K562 (cell line): ENCODE measurements at regions not wholly inside any gene's neighbourhood (a gene's known extent, or its start where the extent isn't known, plus 50 kb on each side); places are given as distances from the start of the nearest gene placed in this dataset.

Source experiments
- ATAC-seq: fragments of 200-7000 bp; cut with Tn5 transposase; 3 replicates; pipeline ENCODE4 v1.9.1; 2020; ENCODE audit warnings: moderate library complexity
- BruUV-seq: library from RNA; stranded (reverse); fragments of 400-500 nt; replicated peaks from 2 replicates; lab custom pipeline; 2021; lab: Mats Ljungman, UMichigan
- CTCF ChIA-PET: fragments of 300-600 bp; formaldehyde crosslinking; extraction: SDS; loops from one replicate; lab custom pipeline; 2021; ENCODE audit warnings: low intra/inter-chr PET ratio; lab: Yijun Ruan, JAX
- POLR2A ChIA-PET: fragments of 300-600, 350-650 bp; sonication (Branson Sonifier 250); formaldehyde crosslinking; extraction: SDS; loops from one replicate; lab custom pipeline; 2021; ENCODE audit warnings: antibody characterized with exemption, inconsistent platforms; lab: Yijun Ruan, JAX
- DNase-seq, 4 experiments: peaks; one replicate each; pipeline versions ENCODE4 v3.0.0 to v3.0.0-alpha.2; 2011 to 2018; ENCODE audit warnings: low spot score in 3 of 4, mixed read lengths in 3 of 4; ENCODE audit errors: extremely low read depth in 1 of 4
- FAIRE-seq: peaks from 2 replicates; lab custom pipeline; 2011; peaks lifted over from hg19 to GRCh38; lab: Jason Lieb, UNC
- H2AFZ ChIP-seq: 2 replicates; pipeline ENCODE4 v1.6.0; 2011; ENCODE audit warnings: low read depth, low read length, control low read depth, inconsistent platforms
- H3K27ac ChIP-seq: fragments of 200-600 bp; 3 replicates; pipeline ENCODE4 v1.8.0; 2011; ENCODE audit warnings: low read depth, mild to moderate bottlenecking, control low read depth, inconsistent platforms, low read length, moderate library complexity, mixed read lengths; ENCODE audit errors: extremely low read depth
- H3K27me3 ChIP-seq, 2 experiments: fragments of 300-600 bp in 1 of 2; 2 replicates in 1 of 2; 3 replicates in 1 of 2; pipeline versions ENCODE4 v1.6.0 to v1.8.0; 2011; ENCODE audit warnings: inconsistent platforms in 2 of 2, low read length in 2 of 2, mild to moderate bottlenecking in 1 of 2, mixed read lengths in 1 of 2, moderate library complexity in 1 of 2; ENCODE audit not compliant: control insufficient read depth in 2 of 2, insufficient read depth in 2 of 2
- H3K36me3 ChIP-seq: fragments of 300-600 bp; 3 replicates; pipeline ENCODE4 v1.8.0; 2011; ENCODE audit warnings: mild to moderate bottlenecking, low read length, inconsistent platforms; ENCODE audit not compliant: control insufficient read depth, insufficient read depth
- H3K4me1 ChIP-seq, 2 experiments: fragments of 200-600 bp in 1 of 2; replicated peaks in 1 of 2; 2 replicates in 1 of 2; 3 replicates in 1 of 2; pipeline versions ENCODE4 v1.5.1 to v1.8.0; 2011; ENCODE audit warnings: inconsistent platforms in 2 of 2, low read length in 2 of 2, mild to moderate bottlenecking in 1 of 2, mixed read lengths in 1 of 2, moderate library complexity in 1 of 2; ENCODE audit not compliant: control insufficient read depth in 2 of 2, insufficient read depth in 2 of 2
- H3K4me2 ChIP-seq: 2 replicates; pipeline ENCODE4 v1.6.1; 2011; ENCODE audit warnings: low read length, control low read depth, inconsistent platforms, mixed read lengths; ENCODE audit not compliant: insufficient read depth
- H3K4me3 ChIP-seq: fragments of 200-600 bp; sonication (generic), shearing (Covaris generic); 2 replicates; pipeline ENCODE4 v1.5.1; 2016; ENCODE audit warnings: control low read depth, inconsistent platforms
- H3K79me2 ChIP-seq: fragments of 200-600 bp; 3 replicates; pipeline ENCODE4 v1.8.0; 2011; ENCODE audit warnings: low read length, inconsistent platforms; ENCODE audit not compliant: control insufficient read depth, insufficient read depth
- H3K9ac ChIP-seq, 2 experiments: 2 replicates each; pipeline versions ENCODE4 v1.6.0 to v1.6.1; 2011; ENCODE audit warnings: low read depth in 2 of 2, low read length in 2 of 2, control low read depth in 1 of 2, inconsistent platforms in 1 of 2, mild to moderate bottlenecking in 1 of 2, mixed read lengths in 1 of 2; ENCODE audit not compliant: insufficient read depth in 1 of 2
- H3K9me1 ChIP-seq: one replicate; pipeline ENCODE4 v1.6.0; 2011; ENCODE audit warnings: inconsistent platforms, mild to moderate bottlenecking, low read length, moderate library complexity; ENCODE audit not compliant: control insufficient read depth, insufficient read depth
- H3K9me3 ChIP-seq: replicated peaks from 2 replicates; pipeline ENCODE4 v1.5.1; 2011; ENCODE audit warnings: low read depth, low read length, inconsistent platforms; ENCODE audit not compliant: control insufficient read depth, insufficient read depth
- H4K20me1 ChIP-seq: replicated peaks from 2 replicates; pipeline ENCODE4 v1.6.1; 2011; ENCODE audit warnings: low read length, inconsistent platforms, mixed read lengths; ENCODE audit not compliant: control insufficient read depth, insufficient read depth
- ARNT ChIP-seq, 2 experiments: fragments of 450-650 bp; IDR thresholded peaks; 2 replicates each; pipeline ENCODE4 v1.6.1; 2016; ENCODE audit warnings: mild to moderate bottlenecking in 1 of 2
- ATF1 ChIP-seq, 2 experiments: fragments of 450-650 bp in 1 of 2; IDR thresholded peaks; 2 replicates each; pipeline ENCODE4 v1.6.1; 2016; ENCODE audit warnings: missing compliant biosample characterization in 1 of 2, missing genetic modification characterization in 1 of 2
- BACH1 ChIP-seq: fragments of 200-800 bp; sonication (Bioruptor generic); IDR thresholded peaks from 2 replicates; pipeline ENCODE4 v1.6.1; 2016; ENCODE audit warnings: missing genetic modification characterization, missing compliant biosample characterization
- FOXK1 ChIP-seq: sonication (generic); formaldehyde crosslinking; IDR thresholded peaks from 2 replicates; pipeline ENCODE4 v1.8.0; 2022; ENCODE audit warnings: missing genetic modification reagents, mild to moderate bottlenecking, borderline replicate concordance
- KAT7 ChIP-seq: sonication (generic); formaldehyde crosslinking; IDR thresholded peaks from 2 replicates; pipeline ENCODE4 v1.8.0; 2022; ENCODE audit warnings: missing genetic modification reagents, mild to moderate bottlenecking, borderline replicate concordance
- LEF1 ChIP-seq: fragments of 450-650 bp; IDR thresholded peaks from 2 replicates; pipeline ENCODE4 v1.6.1; 2016; ENCODE audit warnings: mild to moderate bottlenecking
- NCOR1 ChIP-seq: fragments of 450-650 bp; IDR thresholded peaks from 2 replicates; pipeline ENCODE4 v1.6.1; 2016; ENCODE audit warnings: mild to moderate bottlenecking, moderate library complexity
- POLR3G ChIP-seq: IDR thresholded peaks from 2 replicates; pipeline ENCODE4 v1.6.1; 2011; ENCODE audit not compliant: insufficient read length, insufficient replicate concordance; ENCODE audit errors: extremely low read depth
- SIN3A ChIP-seq, 2 experiments: fragments of 150-350 bp in 1 of 2; IDR thresholded peaks; 2 replicates each; pipeline ENCODE4 v1.6.1; 2011 to 2016; ENCODE audit warnings: borderline replicate concordance in 2 of 2, low read depth in 2 of 2, low read length in 2 of 2, mild to moderate bottlenecking in 2 of 2, moderate library complexity in 2 of 2; ENCODE audit not compliant: control insufficient read depth in 1 of 2
- ZNF140 ChIP-seq: fragments of 250-450 bp; sonication (Bioruptor Pico); IDR thresholded peaks from 2 replicates; pipeline ENCODE4 v1.8.0; 2021; ENCODE audit warnings: moderate library complexity, mild to moderate bottlenecking, inconsistent platforms
- ZNF57 ChIP-seq: fragments of 450-650 bp; formaldehyde crosslinking; IDR thresholded peaks from 2 replicates; pipeline ENCODE4 v1.4.0; 2020; ENCODE audit warnings: mild to moderate bottlenecking, moderate library complexity
- ZSCAN29 ChIP-seq: fragments of 450-650 bp; IDR thresholded peaks from 2 replicates; pipeline ENCODE4 v1.6.1; 2017
- WGBS: fragments of 100-300 bp; shearing (Covaris generic); methylation state at CpG from one replicate; pipeline ENCODE4 v1.1.6; 2016; ENCODE audit warnings: low coverage, mixed read lengths; ENCODE audit not compliant: insufficient coverage; ENCODE audit errors: missing lambda C conversion rate; 5-methylcytosine and 5-hydroxymethylcytosine counted together
- in situ Hi-C: fragments of 300-500 bp; cut with MboI; formaldehyde crosslinking; loops from 4 replicates; pipeline ENCODE4 v1.15.0; 2018; ENCODE audit warnings: inconsistent platforms, mixed read lengths
- intact Hi-C: fragments of 100-400 bp; cut with micrococcal nuclease; formaldehyde crosslinking; loops from 2 replicates; pipeline ENCODE4 v1.14.2; 2022
- TF ChIP-seq, protein P1 (sequence below), 2 experiments: fragments of 200-800 bp in 1 of 2; sonication (Bioruptor generic) in 1 of 2; sonication (generic) in 1 of 2; formaldehyde crosslinking in 1 of 2; IDR thresholded peaks in 1 of 2; conservative IDR thresholded peaks in 1 of 2; 2 replicates each; pipeline versions ENCODE4 v1.5.0 to v1.6.1; 2016 to 2020; ENCODE audit warnings: missing compliant biosample characterization in 1 of 2, missing genetic modification characterization in 1 of 2, missing genetic modification reagents in 1 of 2
- TF ChIP-seq, protein P2 (sequence below): fragments of 450-650 bp; IDR thresholded peaks from 2 replicates; pipeline ENCODE4 v1.7.0; 2016; ENCODE audit warnings: borderline replicate concordance
- TF ChIP-seq, protein P3 (sequence below): fragments of 250-450 bp; sonication (Bioruptor Pico); IDR thresholded peaks from 2 replicates; pipeline ENCODE4 v1.8.0; 2021; ENCODE audit warnings: borderline replicate concordance, mild to moderate bottlenecking, moderate library complexity; ENCODE audit not compliant: poor library complexity, severe bottlenecking
- TF ChIP-seq, protein P4 (sequence below): fragments of 250-450 bp; sonication (Bioruptor Pico); IDR thresholded peaks from 2 replicates; pipeline ENCODE4 v1.4.0; 2020
- TF ChIP-seq, protein P5 (sequence below): fragments of 450-650 bp; IDR thresholded peaks from 2 replicates; pipeline ENCODE4 v1.6.1; 2014; ENCODE audit warnings: low read depth, mild to moderate bottlenecking, moderate library complexity, borderline replicate concordance

DNA sequence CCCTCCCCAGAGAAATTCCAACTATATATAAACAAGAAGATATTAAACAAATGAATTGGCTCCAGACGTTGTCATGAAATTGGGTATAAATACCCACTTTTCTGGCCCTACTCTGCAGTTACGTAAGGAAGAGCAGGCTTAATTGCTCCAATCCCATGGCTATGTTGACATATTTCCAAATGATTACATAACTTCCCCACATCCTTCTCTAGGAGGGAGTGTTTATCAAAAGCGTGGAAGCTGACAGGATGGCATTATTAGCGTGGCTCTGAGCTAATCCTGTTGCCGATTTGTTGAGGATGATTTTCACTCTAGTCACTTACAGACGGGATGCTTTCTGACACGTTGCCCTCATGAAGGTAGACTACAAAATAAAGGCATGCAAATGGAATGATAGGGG is 347.5 kb upstream of the TMCO5A start:
- no TSS peak for BruUV-seq
- no peaks in the 10 kb centered on the region for H3K36me3 ChIP-seq
- CTCF ChIA-PET: no interaction called here
- DNase-seq: no peak
- no peaks in the 10 kb centered on the region for H3K79me2 ChIP-seq
- H3K27ac ChIP-seq: no peak overlapping the region
- H3K4me1 ChIP-seq: no peaks in the 10 kb centered on the region
- no peaks in the 10 kb centered on the region for H3K9me1 ChIP-seq
- POLR2A ChIA-PET: no interaction called here
- H3K4me2 ChIP-seq: no peak overlapping the region
- H2AFZ ChIP-seq: no peak overlapping the region
- in situ Hi-C loops (no loop called here), intact Hi-C loops (no loop called here)
- no peaks in the 10 kb centered on the region for H4K20me1 ChIP-seq
- H3K9ac ChIP-seq: no peak overlapping the region
- H3K9me3 ChIP-seq: no peaks in the 10 kb centered on the region; the same call in 1 of the 2 replicates
- WGBS: 0% methylated on average over 7 of the region's 7 CpGs
- FAIRE-seq: no peak
- H3K4me3 ChIP-seq: no peak overlapping the region
- H3K27me3 ChIP-seq: no peaks in the 10 kb centered on the region
- no peak for ATAC-seq
- TF ChIP-seq, protein P1, sequence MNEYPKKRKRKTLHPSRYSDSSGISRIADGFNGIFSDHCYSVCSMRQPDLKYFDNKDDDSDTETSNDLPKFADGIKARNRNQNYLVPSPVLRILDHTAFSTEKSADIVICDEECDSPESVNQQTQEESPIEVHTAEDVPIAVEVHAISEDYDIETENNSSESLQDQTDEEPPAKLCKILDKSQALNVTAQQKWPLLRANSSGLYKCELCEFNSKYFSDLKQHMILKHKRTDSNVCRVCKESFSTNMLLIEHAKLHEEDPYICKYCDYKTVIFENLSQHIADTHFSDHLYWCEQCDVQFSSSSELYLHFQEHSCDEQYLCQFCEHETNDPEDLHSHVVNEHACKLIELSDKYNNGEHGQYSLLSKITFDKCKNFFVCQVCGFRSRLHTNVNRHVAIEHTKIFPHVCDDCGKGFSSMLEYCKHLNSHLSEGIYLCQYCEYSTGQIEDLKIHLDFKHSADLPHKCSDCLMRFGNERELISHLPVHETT (CRISPR knock-in tag; conservative IDR thresholded peaks at IDR 0.05 in 1 of 2, IDR thresholded peaks at IDR 0.05 in 1 of 2): no peak
- TF ChIP-seq BACH1 (tag) (no peak), SIN3A (IDR thresholded peaks at IDR 0.05; ENCODE audit: borderline replicate concordance in 2 of 2, control insufficient read depth in 1 of 2, low read depth in 2 of 2, low read length in 2 of 2) (no peak), KAT7 (CRISPR knock-in tag) (no peak), ARNT (IDR thresholded peaks at IDR 0.05) (no peak), FOXK1 (no peak), ATF1 (CRISPR knock-in tag; IDR thresholded peaks at IDR 0.05) (no peak), ATF1 (tag; IDR thresholded peaks at IDR 0.05) (no peak), ZNF57 (CRISPR knock-in tag) (no peak), POLR3G (no peak), ZSCAN29 (no peak), ZNF140 (CRISPR knock-in tag) (no peak), NCOR1 (no peak), LEF1 (no peak)
- TF ChIP-seq, protein P2, sequence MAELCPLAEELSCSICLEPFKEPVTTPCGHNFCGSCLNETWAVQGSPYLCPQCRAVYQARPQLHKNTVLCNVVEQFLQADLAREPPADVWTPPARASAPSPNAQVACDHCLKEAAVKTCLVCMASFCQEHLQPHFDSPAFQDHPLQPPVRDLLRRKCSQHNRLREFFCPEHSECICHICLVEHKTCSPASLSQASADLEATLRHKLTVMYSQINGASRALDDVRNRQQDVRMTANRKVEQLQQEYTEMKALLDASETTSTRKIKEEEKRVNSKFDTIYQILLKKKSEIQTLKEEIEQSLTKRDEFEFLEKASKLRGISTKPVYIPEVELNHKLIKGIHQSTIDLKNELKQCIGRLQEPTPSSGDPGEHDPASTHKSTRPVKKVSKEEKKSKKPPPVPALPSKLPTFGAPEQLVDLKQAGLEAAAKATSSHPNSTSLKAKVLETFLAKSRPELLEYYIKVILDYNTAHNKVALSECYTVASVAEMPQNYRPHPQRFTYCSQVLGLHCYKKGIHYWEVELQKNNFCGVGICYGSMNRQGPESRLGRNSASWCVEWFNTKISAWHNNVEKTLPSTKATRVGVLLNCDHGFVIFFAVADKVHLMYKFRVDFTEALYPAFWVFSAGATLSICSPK: no peak
- TF ChIP-seq, protein P3, sequence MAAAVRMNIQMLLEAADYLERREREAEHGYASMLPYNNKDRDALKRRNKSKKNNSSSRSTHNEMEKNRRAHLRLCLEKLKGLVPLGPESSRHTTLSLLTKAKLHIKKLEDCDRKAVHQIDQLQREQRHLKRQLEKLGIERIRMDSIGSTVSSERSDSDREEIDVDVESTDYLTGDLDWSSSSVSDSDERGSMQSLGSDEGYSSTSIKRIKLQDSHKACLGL: no peak
- TF ChIP-seq, protein P4, sequence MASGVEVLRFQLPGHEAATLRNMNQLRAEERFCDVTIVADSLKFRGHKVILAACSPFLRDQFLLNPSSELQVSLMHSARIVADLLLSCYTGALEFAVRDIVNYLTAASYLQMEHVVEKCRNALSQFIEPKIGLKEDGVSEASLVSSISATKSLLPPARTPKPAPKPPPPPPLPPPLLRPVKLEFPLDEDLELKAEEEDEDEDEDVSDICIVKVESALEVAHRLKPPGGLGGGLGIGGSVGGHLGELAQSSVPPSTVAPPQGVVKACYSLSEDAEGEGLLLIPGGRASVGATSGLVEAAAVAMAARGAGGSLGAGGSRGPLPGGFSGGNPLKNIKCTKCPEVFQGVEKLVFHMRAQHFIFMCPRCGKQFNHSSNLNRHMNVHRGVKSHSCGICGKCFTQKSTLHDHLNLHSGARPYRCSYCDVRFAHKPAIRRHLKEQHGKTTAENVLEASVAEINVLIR (CRISPR knock-in tag): no peak
- TF ChIP-seq, protein P5, sequence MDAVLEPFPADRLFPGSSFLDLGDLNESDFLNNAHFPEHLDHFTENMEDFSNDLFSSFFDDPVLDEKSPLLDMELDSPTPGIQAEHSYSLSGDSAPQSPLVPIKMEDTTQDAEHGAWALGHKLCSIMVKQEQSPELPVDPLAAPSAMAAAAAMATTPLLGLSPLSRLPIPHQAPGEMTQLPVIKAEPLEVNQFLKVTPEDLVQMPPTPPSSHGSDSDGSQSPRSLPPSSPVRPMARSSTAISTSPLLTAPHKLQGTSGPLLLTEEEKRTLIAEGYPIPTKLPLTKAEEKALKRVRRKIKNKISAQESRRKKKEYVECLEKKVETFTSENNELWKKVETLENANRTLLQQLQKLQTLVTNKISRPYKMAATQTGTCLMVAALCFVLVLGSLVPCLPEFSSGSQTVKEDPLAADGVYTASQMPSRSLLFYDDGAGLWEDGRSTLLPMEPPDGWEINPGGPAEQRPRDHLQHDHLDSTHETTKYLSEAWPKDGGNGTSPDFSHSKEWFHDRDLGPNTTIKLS: no peak
